ENCODE measurements at regions not wholly inside any gene's neighbourhood (a gene's known extent, or its start where the extent isn't known, plus 50 kb on each side); places are given as distances from the start of the nearest gene placed in this dataset.
"Not testable (repeated sequence)": the region's sequence is repeated elsewhere in the genome, so short reads cannot be mapped to it uniquely, and the experiment has no call there.

DNA sequence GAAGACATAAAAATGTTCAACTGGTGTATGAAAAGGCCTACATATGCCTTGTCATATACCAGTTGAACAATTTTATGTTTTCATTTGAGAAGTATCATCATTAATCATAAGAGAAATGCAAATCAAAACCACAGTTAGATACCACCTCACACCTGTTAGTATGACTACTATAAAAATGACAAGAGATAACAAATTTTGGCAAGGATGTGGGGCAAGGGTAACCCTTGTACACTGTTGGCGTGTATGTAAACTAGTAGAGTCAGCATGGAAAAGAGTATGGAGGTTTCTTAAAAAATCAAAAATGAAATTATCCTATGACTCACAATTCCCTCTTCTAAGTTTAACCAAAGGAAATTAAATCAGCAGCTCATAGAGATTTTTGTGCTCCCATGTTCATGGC lies 250.4 kb upstream of the ST8SIA4 start:
- no peak for DNase-seq

DNA sequence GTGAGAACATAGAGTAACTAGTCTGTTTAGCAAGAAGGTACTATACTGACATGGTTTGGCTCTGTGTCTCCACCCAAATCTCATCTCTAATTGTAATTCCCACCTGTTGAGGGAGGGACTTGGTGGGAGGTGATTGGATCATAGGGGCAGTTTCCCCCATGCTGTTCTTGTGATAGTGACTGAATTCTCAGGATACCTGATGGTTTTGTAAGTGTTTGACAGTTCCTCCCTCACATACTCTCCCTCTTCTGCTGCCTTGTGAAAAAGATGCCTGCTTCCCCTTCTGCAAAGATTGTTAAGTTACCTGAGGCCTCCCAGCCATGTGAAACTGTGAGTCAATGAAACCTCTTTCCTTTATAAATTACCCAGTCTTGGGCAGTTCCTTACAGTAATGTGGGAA lies 240.4 kb upstream of the ST8SIA4 start:
- no peak for DNase-seq

DNA sequence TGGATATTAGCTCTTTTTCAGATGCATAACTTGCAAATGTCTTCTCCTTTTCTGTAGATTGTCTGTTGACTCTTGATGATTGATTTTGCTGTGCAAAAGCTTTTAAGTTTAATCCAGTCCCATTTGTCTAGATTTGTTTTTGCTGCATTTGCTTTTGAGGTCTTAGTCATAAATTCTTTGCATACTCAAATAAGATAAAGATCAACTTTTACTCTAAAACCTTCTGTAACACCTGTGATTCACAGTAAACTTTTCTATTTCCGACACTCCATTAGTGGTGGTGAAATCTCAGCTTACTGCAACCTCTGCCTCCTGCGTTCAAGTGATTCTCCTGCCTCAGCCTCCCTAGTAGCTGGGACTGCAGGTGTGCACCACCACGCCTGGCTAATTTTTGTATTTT lies 239.0 kb upstream of the ST8SIA4 start:
- no peak for DNase-seq

DNA sequence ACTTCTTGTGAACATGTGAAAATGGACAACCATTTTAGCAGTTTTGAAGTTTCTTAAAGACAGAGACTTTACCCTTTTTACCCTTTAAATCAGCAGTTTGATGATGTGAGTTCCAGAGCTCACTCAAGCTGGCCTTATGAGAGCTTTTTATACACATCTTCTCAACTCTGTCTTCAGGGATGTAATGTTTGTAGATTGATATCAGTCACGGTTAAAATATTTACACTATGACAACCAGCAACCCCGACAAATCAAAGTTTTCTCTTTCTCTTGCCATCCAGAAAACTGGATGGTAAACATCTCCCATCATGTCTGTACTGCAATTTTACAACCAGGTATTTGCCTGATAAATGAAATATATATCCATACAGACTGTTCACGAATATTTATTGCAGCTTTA lies 233.4 kb upstream of the ST8SIA4 start:
- DNase-seq = no peak

DNA sequence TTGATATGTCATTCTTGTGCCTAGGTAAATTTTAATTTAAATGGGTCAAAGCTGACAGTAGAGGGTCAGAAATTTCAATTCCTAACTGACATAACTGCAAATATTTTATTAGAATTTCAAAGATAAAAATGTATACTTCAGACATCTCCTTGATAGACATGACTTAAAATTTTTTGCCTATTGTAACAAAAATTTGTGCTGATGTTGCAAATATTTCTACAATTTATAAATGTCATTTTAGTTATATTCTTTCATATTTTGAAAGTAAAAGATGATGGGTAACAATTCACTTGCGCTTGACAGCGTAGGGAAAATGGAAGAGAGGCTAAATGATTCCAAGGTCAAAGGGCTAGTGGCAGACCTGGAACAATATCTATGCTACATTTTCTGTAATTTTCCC lies 220.3 kb upstream of the ST8SIA4 start:
- no peak for DNase-seq

DNA sequence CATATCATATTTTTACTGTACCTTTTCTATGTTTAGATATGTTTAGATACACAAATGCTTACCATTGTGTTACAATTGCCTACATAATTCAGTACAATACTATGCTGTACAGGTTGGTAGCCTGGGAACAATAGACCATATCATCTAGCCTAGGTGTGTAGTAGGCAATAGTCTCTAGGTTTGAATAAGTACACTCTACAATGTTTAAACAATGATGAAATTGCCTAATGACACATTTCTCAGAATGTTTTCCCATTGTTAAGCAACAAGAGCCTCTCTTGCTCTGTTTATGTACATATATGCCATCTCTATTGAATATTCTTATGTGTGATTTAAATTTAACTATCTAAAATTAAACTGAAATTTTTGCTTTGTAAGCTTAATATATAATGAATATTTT lies 209.6 kb upstream of the ST8SIA4 start:
- no peak for DNase-seq

DNA sequence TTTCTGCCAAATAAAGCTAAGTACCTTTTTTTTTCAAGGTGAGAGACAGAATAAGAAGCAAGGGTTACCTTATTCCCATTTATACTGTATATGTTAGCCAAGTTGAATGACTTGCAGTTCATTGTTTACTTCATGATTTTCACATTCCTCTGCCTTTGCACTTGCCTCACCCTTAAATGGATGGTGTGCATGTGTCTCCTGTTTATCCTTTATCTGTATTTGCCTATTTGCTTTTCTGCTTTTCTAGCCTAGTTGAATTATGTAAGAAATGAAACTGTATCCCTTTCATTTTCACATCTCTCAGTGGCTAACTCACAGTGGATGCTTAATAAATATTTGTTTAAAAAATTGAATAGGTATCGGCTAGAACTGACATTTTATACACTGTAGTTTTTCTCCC lies 200.8 kb upstream of the ST8SIA4 start:
- no peak for DNase-seq

DNA sequence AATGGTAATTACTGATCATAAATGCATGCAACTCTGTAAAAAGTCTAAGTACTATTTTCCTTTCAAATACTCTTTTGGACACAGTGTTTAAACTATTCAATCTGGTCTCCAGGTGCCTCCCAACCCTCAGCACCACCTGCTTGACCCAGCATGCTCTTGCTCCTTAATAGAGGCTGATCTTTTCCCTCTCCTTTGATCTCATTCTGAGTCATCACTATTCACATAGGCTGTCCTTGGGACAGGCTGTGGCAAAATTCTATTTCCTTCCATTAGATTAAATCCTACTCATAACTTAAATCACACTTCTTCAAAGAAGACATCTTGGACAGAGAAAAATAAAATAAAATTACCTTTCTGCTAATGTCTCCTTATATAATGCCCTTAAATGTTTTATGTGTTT lies 199.4 kb upstream of the ST8SIA4 start:
- DNase-seq = no peak

DNA sequence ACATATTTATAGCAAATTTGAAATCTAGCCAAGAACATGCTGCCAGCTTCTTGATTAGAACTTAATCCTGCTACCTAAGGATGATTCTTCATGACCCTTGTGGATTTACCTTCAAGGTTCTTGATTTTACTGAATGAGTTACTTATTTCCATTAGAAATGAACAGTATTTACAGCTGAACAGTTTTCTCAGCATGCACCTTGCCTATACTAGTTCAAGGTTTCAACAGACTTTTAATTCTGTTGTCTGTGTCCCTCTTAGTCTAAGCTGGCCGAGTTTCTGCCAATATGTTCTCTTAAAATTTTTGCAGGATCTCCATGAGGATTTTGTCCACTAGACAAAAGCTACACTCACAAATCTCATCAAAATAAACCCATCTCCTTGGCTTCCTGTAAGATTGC lies 188.8 kb upstream of the ST8SIA4 start:
- DNase-seq = no peak

DNA sequence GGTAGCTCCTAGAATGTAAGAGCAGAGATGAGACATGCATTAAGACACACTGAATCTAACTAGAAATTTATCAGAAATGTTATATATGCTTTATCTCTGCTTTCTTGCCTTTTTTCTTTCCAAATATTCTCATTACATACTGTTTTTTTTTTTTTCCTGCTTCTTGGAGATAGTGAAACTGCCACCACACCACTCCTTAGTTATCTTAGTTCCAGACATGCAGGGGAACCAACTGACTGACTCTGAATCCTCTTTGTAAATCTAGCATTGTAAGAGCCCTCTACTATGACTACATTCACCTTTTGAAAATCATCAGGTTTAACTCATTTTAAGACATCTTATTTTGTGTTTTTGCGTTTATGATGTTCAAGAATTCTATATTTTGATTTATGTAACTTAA lies 181.3 kb upstream of the ST8SIA4 start:
- no peak for DNase-seq

DNA sequence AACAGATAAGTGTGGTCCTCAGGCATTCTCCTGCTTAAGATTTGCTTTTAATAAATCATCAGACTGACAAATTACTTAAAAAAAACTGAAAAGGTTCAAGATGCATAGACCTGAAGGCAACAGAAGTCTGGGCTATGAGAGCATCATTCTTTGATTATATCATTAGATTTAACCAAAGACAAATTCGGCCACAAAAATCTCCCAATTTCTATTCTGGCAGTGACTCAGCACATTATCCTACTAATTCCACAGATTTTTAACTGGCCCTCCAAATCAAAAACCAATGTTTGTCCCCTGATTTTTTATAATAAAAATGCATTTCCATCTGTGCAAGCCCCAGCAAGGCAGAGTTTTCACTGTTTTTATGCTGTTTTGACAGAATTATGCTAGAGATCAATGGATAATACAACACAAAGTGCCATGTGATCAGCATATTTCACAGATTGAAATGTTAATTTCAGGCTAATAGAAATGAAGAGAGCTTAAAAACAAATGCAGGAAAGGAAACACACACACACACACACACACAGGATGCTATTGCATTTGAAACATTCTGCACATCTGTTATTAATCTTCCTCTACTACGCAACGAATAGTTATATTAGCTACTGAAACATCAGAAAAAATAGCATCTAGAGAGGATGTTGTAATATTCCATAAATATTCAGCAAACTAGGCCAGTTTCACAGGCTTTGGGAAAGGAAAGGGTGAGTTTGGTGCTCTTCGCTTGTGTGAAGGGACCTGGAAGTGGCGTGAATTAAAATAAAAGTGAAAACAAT lies 177.6 kb upstream of the ST8SIA4 start:
- DNase-seq = no peak

DNA sequence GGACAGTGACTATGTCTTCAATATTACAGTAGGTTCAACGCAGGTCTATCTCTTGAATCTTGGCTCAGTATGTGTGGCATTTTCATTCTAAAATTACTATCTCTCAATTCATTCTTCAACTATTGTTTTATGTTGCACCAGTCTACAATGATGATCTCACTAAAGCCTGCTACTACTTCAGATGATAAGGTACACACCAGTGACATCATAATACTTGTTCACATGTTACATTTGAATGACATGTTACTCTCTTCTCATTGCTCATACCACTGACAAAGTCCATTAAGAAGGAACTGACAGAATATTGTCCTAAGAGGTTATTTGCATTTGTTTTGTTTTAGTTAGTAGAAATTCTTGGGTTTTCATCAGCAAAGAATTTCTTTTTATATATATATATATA lies 165.2 kb upstream of the ST8SIA4 start:
- no peak for DNase-seq

DNA sequence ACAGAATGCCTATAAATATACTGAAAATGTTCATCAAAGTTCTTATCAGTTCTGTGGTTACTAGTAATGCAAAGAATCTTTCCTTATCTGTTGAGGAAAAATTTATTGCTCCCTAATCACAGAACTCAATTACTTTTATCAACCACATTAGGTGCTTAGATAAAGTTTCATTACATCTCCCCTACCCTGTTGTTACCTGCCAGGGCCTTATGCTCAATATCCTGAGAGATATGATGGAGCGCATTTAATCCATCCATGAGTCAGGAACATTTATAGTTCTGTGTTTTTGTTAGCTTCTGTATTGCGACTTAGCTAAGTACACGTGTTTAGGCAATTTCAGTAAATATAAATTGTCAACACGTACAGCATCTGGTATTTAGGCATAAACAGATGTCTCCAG lies 164.3 kb upstream of the ST8SIA4 start:
- no peak for DNase-seq

DNA sequence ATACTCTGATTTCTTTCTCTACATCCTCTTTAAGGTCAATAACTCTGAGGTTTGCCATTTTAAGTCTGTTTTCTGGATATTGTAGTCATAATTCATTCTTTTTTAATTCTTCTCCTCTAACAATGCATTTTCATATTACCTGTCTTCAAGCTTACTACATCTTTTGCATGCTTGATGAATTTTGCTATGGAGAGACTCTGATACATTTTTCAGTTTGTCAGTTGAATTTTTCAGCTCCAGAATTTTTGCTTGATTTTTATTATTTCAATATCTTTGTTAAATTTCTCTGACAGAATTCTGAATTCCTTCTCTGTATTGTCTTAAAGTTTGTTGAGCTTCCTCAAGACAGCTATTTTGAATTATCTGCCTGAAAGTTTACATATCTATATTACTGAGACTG lies 159.8 kb upstream of the ST8SIA4 start:
- DNase-seq = no peak

DNA sequence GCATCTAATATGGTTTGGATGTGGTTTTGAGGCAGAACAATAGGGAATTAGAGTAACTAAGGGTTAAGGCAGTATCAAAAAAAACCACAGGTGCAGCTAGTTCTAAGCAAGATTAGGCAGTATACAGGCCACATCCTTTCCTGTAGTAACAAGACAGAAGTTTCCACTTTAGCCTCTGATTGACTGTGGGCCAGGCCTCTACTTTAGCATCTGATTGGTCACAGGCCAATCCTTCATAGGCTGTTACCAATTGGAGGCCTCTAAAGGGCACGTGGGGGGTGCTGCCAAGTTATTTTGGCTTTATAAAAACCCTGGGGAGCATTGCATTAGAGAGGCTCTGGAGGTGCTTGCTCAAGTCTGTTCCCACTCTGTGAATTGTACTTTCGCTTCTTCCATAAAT lies 144.1 kb upstream of the ST8SIA4 start:
- no peak for DNase-seq

DNA sequence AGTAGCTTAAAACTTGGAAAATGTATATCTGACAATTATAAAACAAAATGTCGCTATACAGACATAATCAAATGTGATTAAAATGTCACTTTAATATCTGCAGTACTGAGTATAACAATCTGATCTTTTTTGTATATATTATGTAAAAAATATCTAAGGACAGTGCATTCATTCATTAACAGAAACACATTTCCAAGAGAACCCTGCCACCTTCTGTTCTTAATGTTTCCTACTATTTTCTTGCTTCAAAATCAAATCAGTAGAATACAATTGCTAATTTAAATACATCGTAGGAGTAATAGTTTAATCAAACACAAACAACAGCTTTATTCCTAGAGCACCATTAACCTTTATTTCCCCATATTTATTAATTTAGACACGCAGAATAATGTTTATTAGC lies 142.6 kb upstream of the ST8SIA4 start:
- no peak for DNase-seq

DNA sequence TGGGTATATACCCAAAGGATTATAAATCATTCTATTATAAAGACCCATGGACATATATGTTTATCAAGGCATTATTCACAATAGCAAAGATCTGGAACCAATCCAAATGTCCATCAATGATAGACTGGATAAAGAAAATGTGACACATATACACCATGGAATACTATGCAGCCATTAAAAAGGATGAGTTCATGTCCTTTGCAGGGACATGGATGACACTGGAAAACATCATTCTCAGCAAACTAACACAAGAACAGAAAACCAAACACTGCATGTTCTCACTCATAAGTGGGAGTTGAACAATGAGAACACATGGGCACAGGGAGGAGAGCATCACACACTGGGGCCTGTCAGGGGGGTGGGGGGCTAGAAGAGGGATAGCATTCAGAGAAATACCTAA lies 136.9 kb upstream of the ST8SIA4 start:
- DNase-seq = not testable (repeated sequence)

DNA sequence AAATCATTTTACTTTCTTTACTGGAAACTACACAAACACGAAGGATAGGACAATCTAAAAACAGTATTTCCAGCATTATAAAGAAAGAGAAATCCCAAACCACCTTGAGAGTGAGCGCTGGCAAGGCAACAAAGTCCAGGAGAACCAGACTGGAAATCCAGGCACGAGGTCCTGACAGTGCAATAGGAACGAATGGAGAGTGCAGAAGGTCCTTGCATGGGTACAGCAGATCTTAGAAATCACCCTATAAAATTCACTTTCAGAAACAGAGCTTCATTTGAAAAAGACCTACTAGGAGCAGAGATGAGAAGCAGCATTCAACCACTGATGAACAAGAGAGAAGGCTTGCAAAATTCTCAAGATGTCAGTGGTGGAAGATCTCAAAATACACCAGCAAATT lies 133.7 kb upstream of the ST8SIA4 start:
- no peak for DNase-seq

DNA sequence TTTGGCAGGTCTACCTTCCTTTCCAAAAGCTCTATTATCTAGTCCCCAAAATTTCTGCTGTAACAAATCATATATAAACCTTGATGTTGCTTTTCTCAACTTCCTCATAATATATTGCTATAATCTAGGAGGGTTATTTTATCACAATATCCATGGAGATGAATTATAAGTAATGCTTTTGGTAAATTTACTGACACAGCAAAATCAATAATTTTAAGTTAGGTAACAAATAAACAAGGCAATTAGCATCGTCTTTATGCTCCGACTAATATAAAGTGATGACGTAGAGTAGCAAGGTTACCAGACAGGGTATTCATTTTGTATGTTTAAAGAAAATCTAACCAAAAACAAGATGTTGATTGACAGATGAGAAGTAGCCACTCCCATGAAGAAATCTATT lies 132.3 kb upstream of the ST8SIA4 start:
- no peak for DNase-seq

DNA sequence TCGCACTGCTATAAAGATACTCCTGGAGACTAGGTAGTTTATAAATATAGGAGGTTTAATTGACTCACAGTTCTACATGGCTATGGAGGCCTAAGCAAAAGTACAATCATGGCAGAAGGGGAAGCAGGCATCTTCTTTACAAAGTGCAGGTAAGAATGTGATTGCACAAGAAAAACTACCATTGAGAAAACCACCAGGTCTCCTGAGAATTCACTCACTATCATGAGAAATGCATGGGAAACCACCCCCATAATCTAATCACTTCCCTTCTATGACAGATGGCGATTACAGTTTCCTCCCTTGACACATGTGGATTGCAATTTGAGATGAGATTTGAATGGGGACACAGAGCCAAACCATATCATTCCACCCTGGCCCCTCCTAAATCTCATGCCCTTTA lies 121.2 kb upstream of the ST8SIA4 start:
- DNase-seq = no peak

DNA sequence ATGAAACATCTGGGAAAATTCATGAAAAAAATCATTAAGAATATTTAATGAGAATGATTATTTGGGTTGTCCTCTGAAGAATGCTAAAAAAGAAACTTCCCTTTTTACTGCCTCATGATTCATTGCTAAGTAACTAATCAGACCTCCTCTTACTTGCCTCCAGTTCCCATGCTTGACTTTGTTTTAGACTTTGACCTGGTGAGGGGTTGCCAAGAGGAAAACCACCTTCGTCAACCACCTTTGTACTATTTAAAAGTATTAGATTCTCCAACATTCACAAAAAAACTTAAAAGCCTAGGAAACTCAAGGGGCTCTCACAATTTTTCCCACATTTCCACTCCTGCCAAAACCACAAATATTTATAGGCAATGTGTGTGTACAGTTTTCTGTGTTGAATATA lies 115.2 kb upstream of the ST8SIA4 start:
- no peak for DNase-seq

DNA sequence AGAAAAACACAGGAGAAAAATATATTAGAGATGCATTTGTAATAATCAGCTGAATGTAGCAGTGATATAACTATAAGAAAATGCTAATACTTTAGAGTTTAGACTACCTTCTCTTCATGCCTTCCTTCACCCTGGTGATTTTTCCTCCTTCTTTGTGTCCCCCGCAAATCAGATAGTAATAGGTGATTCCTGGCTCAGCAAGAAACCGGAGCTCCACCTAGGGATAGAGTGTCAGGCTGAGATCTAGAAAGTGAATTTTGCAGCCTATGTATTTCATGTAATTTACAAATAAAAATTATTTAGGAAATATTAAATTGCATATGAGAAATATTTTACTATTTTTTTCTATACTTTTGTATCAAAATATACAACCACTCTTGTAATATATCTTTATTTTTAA lies 109.8 kb upstream of the ST8SIA4 start:
- no peak for DNase-seq

DNA sequence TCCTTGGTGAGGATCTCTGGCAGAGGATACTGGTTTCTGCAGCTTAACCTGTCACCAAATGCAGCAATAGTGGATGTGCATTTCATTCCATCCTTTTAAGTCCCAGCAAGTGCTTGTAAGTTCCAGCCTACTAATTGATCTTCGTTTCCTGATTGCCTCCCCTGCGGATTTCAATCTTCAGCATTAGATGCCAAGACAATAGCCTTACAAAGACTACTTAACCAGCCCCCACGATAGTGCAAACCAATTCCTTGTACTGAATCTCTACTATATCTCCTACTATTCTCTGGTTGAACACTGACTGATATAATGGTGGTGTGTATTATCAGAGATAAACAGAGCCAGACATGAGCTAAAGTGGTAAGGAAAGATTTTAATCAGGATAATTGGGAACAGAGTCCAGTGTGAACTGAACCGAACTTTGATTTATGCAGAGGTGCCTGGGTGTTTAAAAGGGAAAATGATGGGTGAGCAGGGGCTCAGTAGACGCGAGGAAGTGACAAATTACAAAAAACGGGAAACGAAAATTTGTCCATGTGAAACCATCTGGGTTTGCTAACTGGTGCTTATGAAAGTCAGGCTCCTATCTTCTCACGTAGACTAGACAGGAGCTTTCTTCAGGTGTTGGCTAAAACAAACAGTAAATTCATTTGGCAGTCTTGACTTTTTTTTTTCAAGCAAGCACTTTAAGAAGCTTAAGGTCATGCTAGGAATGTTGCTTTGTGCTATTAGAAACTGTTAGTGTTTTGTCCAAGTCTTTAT lies 106.9 kb upstream of the ST8SIA4 start:
- DNase-seq = no peak

DNA sequence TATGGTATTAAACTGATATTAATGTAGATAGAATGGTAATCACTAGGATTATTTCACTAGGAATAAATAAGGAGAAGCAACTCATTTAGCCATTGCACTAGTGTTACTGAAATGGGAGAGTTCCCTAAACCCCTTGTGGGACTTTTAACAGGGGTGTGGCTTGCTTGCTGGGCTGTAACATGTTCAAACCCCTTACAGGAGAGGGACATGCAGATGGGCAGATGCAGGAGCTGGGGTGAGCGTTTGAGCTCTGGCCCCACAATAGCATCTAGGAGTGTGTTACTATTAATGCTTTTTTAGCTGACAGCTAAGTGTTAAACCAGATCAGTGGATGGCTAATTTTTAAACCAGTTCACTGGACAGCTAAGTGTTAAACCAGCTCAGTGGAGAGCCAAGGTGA lies 89.3 kb upstream of the ST8SIA4 start:
- DNase-seq = no peak

DNA sequence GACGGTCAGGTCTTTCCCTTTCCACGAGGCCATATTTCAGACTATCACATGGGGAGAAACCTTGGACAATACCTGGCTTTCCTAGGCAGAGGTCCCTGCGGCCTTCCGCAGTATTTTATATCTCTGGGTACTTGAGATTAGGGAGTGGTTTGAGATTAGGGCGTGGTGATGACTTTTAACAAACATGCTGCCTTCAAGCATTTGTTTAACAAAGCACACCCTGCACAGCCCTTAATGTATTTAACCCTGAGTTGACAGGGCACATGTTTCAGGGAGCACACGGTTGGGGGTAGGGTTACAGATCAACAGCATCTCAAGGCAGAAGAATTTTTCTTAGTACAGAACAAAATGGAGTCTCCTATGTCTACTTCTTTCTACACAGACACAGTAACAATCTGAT lies 80.5 kb upstream of the ST8SIA4 start:
- not testable (repeated sequence) for DNase-seq

Measured in activated CD4-positive, alpha-beta T cell treated with anti-CD3 and anti-CD28 coated beads, Interleukin-2, amount 50 U/mL, for 48 hours (primary cell).